ENCODE measurements at regions not wholly inside any gene's neighbourhood (a gene's known extent, or its start where the extent isn't known, plus 50 kb on each side); places are given as distances from the start of the nearest gene placed in this dataset.

- POLR2A ChIA-PET = no interaction called here
- CTCF ChIA-PET = interaction anchor here (1.3 to 1.4 kb wide), 2 partner anchors 22 to 24 kb away, joined by 5 to 9 read pairs; no protein-coding TSS in a partner anchor
- no peak for DNase-seq (ENCODE audit: low read depth, low spot score)
- H3K27ac ChIP-seq (ENCODE audit: low read depth, low read length) = no peak overlapping the region
- no peaks in the 10 kb centered on the region for H3K9me3 ChIP-seq (ENCODE audit: control insufficient read depth, insufficient read depth, low read length)
- H3K27me3 ChIP-seq (ENCODE audit: control insufficient read depth, insufficient read depth, low read length) = no peaks in the 10 kb centered on the region
- H3K4me3 ChIP-seq (ENCODE audit: low read depth, low read length) = no peak overlapping the region
- no peak for TF ChIP-seq CTCF (IDR thresholded peaks at IDR 0.05; ENCODE audit: low read depth, low read length)
Measured at GRCh38 chr4:13678186-13678924, 50.8 kb upstream of the BOD1L1 start.

DNA sequence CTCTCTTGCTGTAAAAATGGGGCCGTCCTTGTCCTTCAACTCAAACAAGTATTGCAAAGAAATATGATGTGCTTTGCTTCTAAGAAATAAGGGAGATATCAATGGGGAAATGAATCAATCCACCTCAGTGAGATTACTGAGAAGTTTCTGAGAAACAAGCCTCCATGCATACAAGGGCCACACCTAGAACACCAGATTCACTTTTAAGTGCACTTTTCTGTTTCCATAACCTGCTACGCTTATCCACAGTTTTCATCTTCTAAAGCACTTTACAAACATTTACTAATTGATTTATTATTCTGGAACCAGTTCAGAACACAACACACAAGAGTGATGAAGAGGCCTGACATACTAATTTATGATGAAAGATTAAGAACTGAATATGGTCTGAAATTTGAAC lies 54.0 kb upstream of the BOD1L1 start:
- Histone ChIP-seq H3K9me3 (ENCODE audit: control insufficient read depth, insufficient read depth, low read length) (no peaks in the 10 kb centered on the region), H3K27ac (ENCODE audit: low read depth, low read length) (no peak overlapping the region), H3K27me3 (ENCODE audit: control insufficient read depth, insufficient read depth, low read length) (no peaks in the 10 kb centered on the region), H3K4me3 (ENCODE audit: low read depth, low read length) (no peak overlapping the region)
- CTCF ChIA-PET = interaction anchor here (1.6 kb wide), 1 partner anchor 27 kb away, joined by 6 read pairs; no protein-coding TSS in a partner anchor
- POLR2A ChIA-PET = no interaction called here
- no peak for TF ChIP-seq CTCF (IDR thresholded peaks at IDR 0.05; ENCODE audit: low read depth, low read length)
- DNase-seq (ENCODE audit: low read depth, low spot score) = no peak

- ChIA-PET POLR2A (no interaction called here), CTCF (no interaction called here)
- H3K9me3 ChIP-seq (ENCODE audit: control insufficient read depth, insufficient read depth, low read length) = no peaks in the 10 kb centered on the region
- no peak for TF ChIP-seq CTCF (IDR thresholded peaks at IDR 0.05; ENCODE audit: low read depth, low read length)
- DNase-seq (ENCODE audit: low read depth, low spot score) = no peak
- H3K4me3 ChIP-seq (ENCODE audit: low read depth, low read length) = no peak overlapping the region
- no peak overlapping the region for H3K27ac ChIP-seq (ENCODE audit: low read depth, low read length)
- H3K27me3 ChIP-seq (ENCODE audit: control insufficient read depth, insufficient read depth, low read length) = no peaks in the 10 kb centered on the region
Measured at GRCh38 chr4:13694256-13694655, 66.7 kb upstream of the BOD1L1 start.

GRCh38 chr4:13698296-13698695 lies 70.8 kb upstream of the BOD1L1 start:
- CTCF ChIA-PET = no interaction called here

More at GRCh38 chr4:13698296-13698695, 70.8 kb upstream of the BOD1L1 start:
- POLR2A ChIA-PET = no interaction called here
- no peak overlapping the region for H3K4me3 ChIP-seq (ENCODE audit: low read depth, low read length)
- H3K9me3 ChIP-seq (ENCODE audit: control insufficient read depth, insufficient read depth, low read length) = no peaks in the 10 kb centered on the region
- no peak for DNase-seq (ENCODE audit: low read depth, low spot score)
- TF ChIP-seq CTCF (IDR thresholded peaks at IDR 0.05; ENCODE audit: low read depth, low read length) = no peak
- no peaks in the 10 kb centered on the region for H3K27me3 ChIP-seq (ENCODE audit: control insufficient read depth, insufficient read depth, low read length)
- no peak overlapping the region for H3K27ac ChIP-seq (ENCODE audit: low read depth, low read length)
